ENCODE measurements at regions not wholly inside any gene's neighbourhood (a gene's known extent, or its start where the extent isn't known, plus 50 kb on each side); places are given as distances from the start of the nearest gene placed in this dataset.

DNA sequence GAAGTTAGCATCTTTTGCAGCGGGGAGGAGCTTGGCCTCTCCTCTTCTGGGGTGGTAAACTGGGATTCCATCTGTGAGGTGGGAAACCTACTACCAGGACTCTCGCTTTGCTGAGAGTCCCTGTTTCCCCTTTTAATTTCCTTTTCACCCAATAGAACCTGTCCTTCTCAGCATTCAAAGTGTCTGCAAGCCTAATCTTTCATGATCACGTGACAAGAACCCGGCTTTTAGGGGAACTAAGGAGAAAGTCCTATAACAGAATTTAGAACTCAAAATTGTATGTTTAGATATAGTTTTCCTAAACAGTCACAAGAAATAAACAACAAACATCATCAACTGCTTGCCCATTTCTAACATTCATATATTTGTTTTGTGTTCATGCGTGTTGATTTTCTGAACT is 103.6 kb upstream of the CDH19 start:
- H3K27ac Mint-ChIP-seq = no peak overlapping the region
- ATAC-seq (replicated peaks in 1 of 4) (no peak), DNase-seq (no peak)
- no peaks in the 10 kb centered on the region for H3K27me3 ChIP-seq (replicated peaks in 1 of 2; ENCODE audit: control insufficient read depth in 2 of 2, extremely low read depth in 1 of 2, insufficient read depth in 2 of 2, low read length in 1 of 2)
- no peak overlapping the region for H3K4me3 ChIP-seq (ENCODE audit: control insufficient read depth in 1 of 2, extremely low read depth in 1 of 2, low read length in 1 of 2)
- no peaks in the 10 kb centered on the region for H3K4me1 ChIP-seq (ENCODE audit: control insufficient read depth in 1 of 2, extremely low read depth in 1 of 2, insufficient read depth in 2 of 2, low read length in 2 of 2)
- H3K4me3 Mint-ChIP-seq = no peak overlapping the region
- CTCF ChIA-PET = no interaction called here
- POLR2A ChIA-PET = no interaction called here
- H3K36me3 Mint-ChIP-seq = no peaks in the 10 kb centered on the region
- H3K4me1 Mint-ChIP-seq = no peaks in the 10 kb centered on the region
- H3K9me3 Mint-ChIP-seq = no peaks in the 10 kb centered on the region
- H3K27me3 Mint-ChIP-seq = no peaks in the 10 kb centered on the region
- no peak overlapping the region for H3K27ac ChIP-seq (ENCODE audit: low read length)
- H3K9me3 ChIP-seq = no peaks in the 10 kb centered on the region
- H3K36me3 ChIP-seq (ENCODE audit: control insufficient read depth in 2 of 2, extremely low read depth in 1 of 2, insufficient read depth in 1 of 2, low read length in 1 of 2) = no peaks in the 10 kb centered on the region
- 40% methylated on average over 1 of the region's 5 CpGs for WGBS (ENCODE audit: insufficient coverage)

DNA sequence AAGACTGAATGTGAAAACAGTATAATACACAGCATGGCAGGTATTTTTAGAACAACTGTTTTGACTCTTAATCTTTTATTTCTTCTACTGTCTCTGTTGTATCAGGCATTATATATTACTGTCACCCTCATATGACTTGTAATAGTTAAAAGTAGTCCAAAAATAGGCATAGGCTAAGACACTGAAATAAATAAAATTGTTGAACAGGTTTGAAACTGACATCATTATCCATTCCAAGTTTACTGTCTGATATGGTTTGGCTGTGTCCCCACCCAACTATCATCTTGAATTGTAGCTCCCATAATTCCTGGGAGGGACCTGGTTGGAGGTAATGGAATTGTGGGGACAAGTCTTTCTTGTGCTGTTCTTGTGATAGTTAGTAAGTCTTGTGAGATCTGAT is 91.4 kb upstream of the CDH19 start:
- POLR2A ChIA-PET = no interaction called here
- H3K4me1 ChIP-seq (ENCODE audit: control insufficient read depth in 1 of 2, extremely low read depth in 1 of 2, insufficient read depth in 2 of 2, low read length in 2 of 2) = no peaks in the 10 kb centered on the region
- no peak overlapping the region for H3K4me3 ChIP-seq (ENCODE audit: control insufficient read depth in 1 of 2, extremely low read depth in 1 of 2, low read length in 1 of 2)
- no peak for DNase-seq
- H3K27me3 ChIP-seq (replicated peaks in 1 of 2; ENCODE audit: control insufficient read depth in 2 of 2, extremely low read depth in 1 of 2, insufficient read depth in 2 of 2, low read length in 1 of 2) = no peaks in the 10 kb centered on the region
- Mint-ChIP-seq H3K4me1 (no peaks in the 10 kb centered on the region), H3K4me3 (no peak overlapping the region), H3K9me3 (peaks cover 4 to 7% (median 5%) of the 10 kb centered on the region in 3 donors), H3K27ac (no peak overlapping the region), H3K27me3 (no peaks in the 10 kb centered on the region), H3K36me3 (no peaks in the 10 kb centered on the region)
- H3K9me3 ChIP-seq = no peaks in the 10 kb centered on the region
- CTCF ChIA-PET = no interaction called here
- no peaks in the 10 kb centered on the region for H3K36me3 ChIP-seq (ENCODE audit: control insufficient read depth in 2 of 2, extremely low read depth in 1 of 2, insufficient read depth in 1 of 2, low read length in 1 of 2)
- H3K27ac ChIP-seq (ENCODE audit: low read length) = no peak overlapping the region
- no peak for ATAC-seq (replicated peaks in 1 of 4)

DNA sequence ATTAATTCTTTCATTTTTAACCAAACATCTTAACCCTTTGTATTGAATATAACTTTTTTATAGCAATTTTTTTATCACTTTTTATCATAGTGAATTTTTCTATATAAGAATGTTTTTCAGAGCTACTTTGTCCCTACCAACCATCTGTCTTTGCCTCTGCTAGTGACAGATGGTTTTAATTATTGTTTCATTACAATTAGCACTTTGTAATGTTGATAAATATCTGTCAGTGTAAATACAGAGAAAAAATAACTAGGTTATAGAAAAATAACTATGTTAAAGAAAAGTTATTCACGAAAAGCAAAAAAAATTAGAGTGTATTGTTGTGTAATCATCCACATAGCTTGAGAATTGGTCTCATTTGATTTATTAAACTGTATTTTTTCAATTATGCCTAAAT is 91.0 kb upstream of the CDH19 start:
- H3K9me3 ChIP-seq = no peaks in the 10 kb centered on the region
- H3K36me3 Mint-ChIP-seq = no peaks in the 10 kb centered on the region
- no peak for ATAC-seq (replicated peaks in 1 of 4)
- no peaks in the 10 kb centered on the region for H3K4me1 ChIP-seq (ENCODE audit: control insufficient read depth in 1 of 2, extremely low read depth in 1 of 2, insufficient read depth in 2 of 2, low read length in 2 of 2)
- no peak for DNase-seq
- CTCF ChIA-PET = no interaction called here
- H3K4me1 Mint-ChIP-seq = no peaks in the 10 kb centered on the region
- WGBS (ENCODE audit: insufficient coverage) = no CpG with 5 or more reads among the region's 1 CpG
- H3K9me3 Mint-ChIP-seq = peaks cover 4 to 7% (median 5%) of the 10 kb centered on the region in 3 donors
- H3K27ac Mint-ChIP-seq = no peak overlapping the region
- H3K4me3 Mint-ChIP-seq = no peak overlapping the region
- no peak overlapping the region for H3K27ac ChIP-seq (ENCODE audit: low read length)
- H3K36me3 ChIP-seq (ENCODE audit: control insufficient read depth in 2 of 2, extremely low read depth in 1 of 2, insufficient read depth in 1 of 2, low read length in 1 of 2) = no peaks in the 10 kb centered on the region
- no peaks in the 10 kb centered on the region for H3K27me3 Mint-ChIP-seq
- POLR2A ChIA-PET = interaction anchor here in 1 of 2 donors (0.6 kb wide), 1 partner anchor 13 kb away, joined by 3 read pairs; no protein-coding TSS in a partner anchor
- no peak overlapping the region for H3K4me3 ChIP-seq (ENCODE audit: control insufficient read depth in 1 of 2, extremely low read depth in 1 of 2, low read length in 1 of 2)
- no peaks in the 10 kb centered on the region for H3K27me3 ChIP-seq (replicated peaks in 1 of 2; ENCODE audit: control insufficient read depth in 2 of 2, extremely low read depth in 1 of 2, insufficient read depth in 2 of 2, low read length in 1 of 2)

DNA sequence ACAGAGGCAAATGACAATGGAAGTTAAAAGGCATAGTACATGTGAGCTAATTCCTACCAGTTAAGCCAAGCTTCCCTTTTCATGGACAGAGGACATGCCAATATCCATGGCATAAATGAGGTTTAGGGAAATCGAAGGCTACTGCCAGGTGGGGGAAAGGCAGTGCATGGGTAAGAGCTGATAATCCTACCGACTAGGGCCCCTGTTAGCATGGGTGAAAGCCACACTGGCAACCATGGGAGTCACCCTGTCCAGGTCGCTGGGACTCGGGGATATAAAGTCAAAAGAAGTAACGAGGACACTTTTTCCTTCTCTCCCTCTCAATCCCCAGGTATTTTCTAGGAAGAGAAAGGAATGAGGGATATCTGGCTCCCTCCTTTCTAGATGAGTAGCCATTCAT is 83.7 kb upstream of the CDH19 start:
- no peaks in the 10 kb centered on the region for H3K27me3 Mint-ChIP-seq
- H3K36me3 ChIP-seq (ENCODE audit: control insufficient read depth in 2 of 2, extremely low read depth in 1 of 2, insufficient read depth in 1 of 2, low read length in 1 of 2) = no peaks in the 10 kb centered on the region
- H3K4me3 ChIP-seq (ENCODE audit: control insufficient read depth in 1 of 2, extremely low read depth in 1 of 2, low read length in 1 of 2) = no peak overlapping the region
- H3K9me3 Mint-ChIP-seq = peaks cover 0 to 10% (median 7%) of the 10 kb centered on the region in 3 donors
- H3K36me3 Mint-ChIP-seq = no peaks in the 10 kb centered on the region
- no peaks in the 10 kb centered on the region for H3K9me3 ChIP-seq
- ChIA-PET POLR2A (no interaction called here), CTCF (no interaction called here)
- no peak for DNase-seq
- H3K4me1 ChIP-seq (ENCODE audit: control insufficient read depth in 1 of 2, extremely low read depth in 1 of 2, insufficient read depth in 2 of 2, low read length in 2 of 2) = no peaks in the 10 kb centered on the region
- no peak overlapping the region for H3K4me3 Mint-ChIP-seq
- no peak overlapping the region for H3K27ac Mint-ChIP-seq
- H3K27ac ChIP-seq (ENCODE audit: low read length) = no peak overlapping the region
- no peak for ATAC-seq (replicated peaks in 1 of 4)
- no peaks in the 10 kb centered on the region for H3K27me3 ChIP-seq (replicated peaks in 1 of 2; ENCODE audit: control insufficient read depth in 2 of 2, extremely low read depth in 1 of 2, insufficient read depth in 2 of 2, low read length in 1 of 2)
- 83% methylated on average over 1 of the region's 5 CpGs for WGBS (ENCODE audit: insufficient coverage)
- no peaks in the 10 kb centered on the region for H3K4me1 Mint-ChIP-seq

DNA sequence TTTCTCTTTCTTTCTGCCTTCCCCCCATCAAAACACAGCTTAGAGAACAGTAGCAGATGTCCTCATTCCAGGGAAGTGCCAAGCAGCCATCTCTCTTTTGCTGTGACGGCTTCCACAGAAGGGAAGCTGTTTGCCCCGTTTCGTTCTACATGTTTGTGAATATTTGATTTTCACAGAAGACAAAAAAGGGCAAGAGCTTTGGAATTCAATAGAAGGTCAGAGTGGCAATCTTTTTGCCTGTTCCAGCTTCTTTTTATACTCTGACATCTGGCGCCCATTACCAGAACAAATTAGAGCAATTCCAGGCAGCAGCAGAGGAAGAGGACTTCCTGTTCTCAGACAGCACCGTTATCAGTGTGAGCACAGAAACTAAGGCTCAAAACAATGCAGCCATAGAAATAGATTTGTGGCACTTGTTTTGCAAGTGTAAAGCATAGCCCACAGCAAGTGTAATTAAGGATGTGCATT is 79.0 kb upstream of the CDH19 start:
- Mint-ChIP-seq H3K36me3 (no peaks in the 10 kb centered on the region), H3K27me3 (no peaks in the 10 kb centered on the region), H3K4me3 (no peak overlapping the region), H3K9me3 (peaks cover 3 to 17% (median 8%) of the 10 kb centered on the region in 3 donors), H3K27ac (no peak overlapping the region), H3K4me1 (no peaks in the 10 kb centered on the region)
- Histone ChIP-seq H3K27me3 (replicated peaks in 1 of 2; ENCODE audit: control insufficient read depth in 2 of 2, extremely low read depth in 1 of 2, insufficient read depth in 2 of 2, low read length in 1 of 2) (no peaks in the 10 kb centered on the region), H3K36me3 (ENCODE audit: control insufficient read depth in 2 of 2, extremely low read depth in 1 of 2, insufficient read depth in 1 of 2, low read length in 1 of 2) (no peaks in the 10 kb centered on the region), H3K27ac (ENCODE audit: low read length) (no peak overlapping the region), H3K4me1 (ENCODE audit: control insufficient read depth in 1 of 2, extremely low read depth in 1 of 2, insufficient read depth in 2 of 2, low read length in 2 of 2) (no peaks in the 10 kb centered on the region), H3K4me3 (ENCODE audit: control insufficient read depth in 1 of 2, extremely low read depth in 1 of 2, low read length in 1 of 2) (no peak overlapping the region), H3K9me3 (no peaks in the 10 kb centered on the region)
- 11% methylated on average over 3 of the region's 5 CpGs for WGBS (ENCODE audit: insufficient coverage)
- CTCF ChIA-PET = no interaction called here
- ATAC-seq (replicated peaks in 1 of 4) (no peak), DNase-seq (no peak)
- POLR2A ChIA-PET = no interaction called here

DNA sequence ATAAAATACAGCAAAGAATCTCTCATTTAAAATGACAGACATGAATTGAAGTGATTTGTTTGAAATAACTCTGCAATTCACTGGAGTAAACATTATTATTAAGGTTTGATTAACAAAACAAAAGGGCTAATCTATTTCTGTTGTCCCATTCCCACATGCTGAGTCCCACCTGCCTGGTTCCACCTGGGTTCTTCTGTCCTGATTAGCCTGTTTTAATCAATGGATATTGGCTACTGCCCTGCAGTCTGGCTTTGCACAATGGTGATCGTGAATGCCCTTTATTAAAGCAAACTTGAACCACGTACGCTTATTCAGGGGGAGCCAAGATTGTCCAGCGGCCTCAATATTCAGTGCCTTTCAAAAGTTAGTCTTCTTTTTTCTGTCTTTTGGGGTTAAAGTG is 72.8 kb upstream of the CDH19 start:
- 94% methylated on average over 4 of the region's 4 CpGs for WGBS (ENCODE audit: insufficient coverage)
- no peaks in the 10 kb centered on the region for H3K4me1 Mint-ChIP-seq
- no peak overlapping the region for H3K4me3 ChIP-seq (ENCODE audit: control insufficient read depth in 1 of 2, extremely low read depth in 1 of 2, low read length in 1 of 2)
- no peaks in the 10 kb centered on the region for H3K27me3 ChIP-seq (replicated peaks in 1 of 2; ENCODE audit: control insufficient read depth in 2 of 2, extremely low read depth in 1 of 2, insufficient read depth in 2 of 2, low read length in 1 of 2)
- ATAC-seq (replicated peaks in 1 of 4) = no peak
- CTCF ChIA-PET = no interaction called here
- no peaks in the 10 kb centered on the region for H3K9me3 ChIP-seq
- no peak for DNase-seq
- no peak overlapping the region for H3K27ac Mint-ChIP-seq
- peaks cover 7 to 15% (median 7%) of the 10 kb centered on the region in 3 donors for H3K9me3 Mint-ChIP-seq
- no peak overlapping the region for H3K27ac ChIP-seq (ENCODE audit: low read length)
- no peak overlapping the region for H3K4me3 Mint-ChIP-seq
- no peaks in the 10 kb centered on the region for H3K36me3 Mint-ChIP-seq
- H3K27me3 Mint-ChIP-seq = no peaks in the 10 kb centered on the region
- H3K36me3 ChIP-seq (ENCODE audit: control insufficient read depth in 2 of 2, extremely low read depth in 1 of 2, insufficient read depth in 1 of 2, low read length in 1 of 2) = no peaks in the 10 kb centered on the region
- no peaks in the 10 kb centered on the region for H3K4me1 ChIP-seq (ENCODE audit: control insufficient read depth in 1 of 2, extremely low read depth in 1 of 2, insufficient read depth in 2 of 2, low read length in 2 of 2)
- POLR2A ChIA-PET = no interaction called here

DNA sequence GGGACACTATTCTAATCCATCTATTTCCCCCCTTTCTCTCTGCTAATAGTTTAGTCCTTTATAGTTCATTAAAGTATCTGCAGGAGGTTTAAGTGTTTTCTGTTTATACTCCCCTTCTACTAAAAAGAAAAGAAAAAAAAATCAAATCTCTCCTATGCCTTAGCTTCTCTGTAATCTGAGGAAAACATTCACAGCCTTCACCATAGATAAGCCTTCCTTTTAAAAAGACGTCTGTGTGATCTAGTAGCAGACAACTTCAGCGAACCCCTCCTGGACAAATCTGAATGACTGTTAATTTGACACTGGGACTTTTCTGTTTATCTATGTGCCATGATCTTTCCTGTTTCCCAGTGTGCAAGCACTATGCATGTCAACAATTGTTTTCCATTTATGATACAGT is 70.4 kb upstream of the CDH19 start:
- Histone ChIP-seq H3K36me3 (ENCODE audit: control insufficient read depth in 2 of 2, extremely low read depth in 1 of 2, insufficient read depth in 1 of 2, low read length in 1 of 2) (no peaks in the 10 kb centered on the region), H3K4me1 (ENCODE audit: control insufficient read depth in 1 of 2, extremely low read depth in 1 of 2, insufficient read depth in 2 of 2, low read length in 2 of 2) (no peaks in the 10 kb centered on the region), H3K27me3 (replicated peaks in 1 of 2; ENCODE audit: control insufficient read depth in 2 of 2, extremely low read depth in 1 of 2, insufficient read depth in 2 of 2, low read length in 1 of 2) (no peaks in the 10 kb centered on the region), H3K27ac (ENCODE audit: low read length) (no peak overlapping the region), H3K4me3 (ENCODE audit: control insufficient read depth in 1 of 2, extremely low read depth in 1 of 2, low read length in 1 of 2) (no peak overlapping the region), H3K9me3 (no peaks in the 10 kb centered on the region)
- H3K4me3 Mint-ChIP-seq = no peak overlapping the region
- no peaks in the 10 kb centered on the region for H3K36me3 Mint-ChIP-seq
- no peaks in the 10 kb centered on the region for H3K4me1 Mint-ChIP-seq
- peaks cover 0 to 10% (median 10%) of the 10 kb centered on the region in 3 donors for H3K9me3 Mint-ChIP-seq
- DNase-seq (no peak), ATAC-seq (replicated peaks in 1 of 4) (no peak)
- H3K27me3 Mint-ChIP-seq = no peaks in the 10 kb centered on the region
- CTCF ChIA-PET = no interaction called here
- H3K27ac Mint-ChIP-seq = no peak overlapping the region
- WGBS (ENCODE audit: insufficient coverage) = 92% methylated on average over 2 of the region's 2 CpGs
- POLR2A ChIA-PET = no interaction called here

All from T-cell (primary cell).